SU-DHL-6 (cell line): ENCODE measurements at regions not wholly inside any gene's neighbourhood (a gene's known extent, or its start where the extent isn't known, plus 50 kb on each side); places are given as distances from the start of the nearest gene placed in this dataset.
"Not testable (repeated sequence)": the region's sequence is repeated elsewhere in the genome, so short reads cannot be mapped to it uniquely, and the experiment has no call there.

Source experiments
- CTCF ChIP-seq: fragments of 200-600 bp; sonication (generic); IDR thresholded peaks from one replicate; pipeline ENCODE4 v1.5.1; 2017; ENCODE audit warnings: antibody characterized with exemption, mild to moderate bottlenecking, low read length, moderate library complexity; ENCODE audit not compliant: insufficient read depth, poor library complexity, severe bottlenecking
- EZH2phosphoT487 ChIP-seq: fragments of 200-600 bp; sonication (generic), shearing (Covaris generic); conservative IDR thresholded peaks from 2 replicates; pipeline ENCODE4 v1.6.1; 2018; ENCODE audit warnings: mild to moderate bottlenecking, antibody characterized with exemption, low read length, moderate library complexity, mixed read lengths

GRCh38 chr16:32932240-32933040, 256.5 kb upstream of the TP53TG3 start:
- TF ChIP-seq CTCF, EZH2phosphoT487: not testable (repeated sequence)
